HCT116 (cell line): ENCODE measurements at regions not wholly inside any gene's neighbourhood (a gene's known extent, or its start where the extent isn't known, plus 50 kb on each side); places are given as distances from the start of the nearest gene placed in this dataset.

ENCODE experiments used
- ATAC-seq: fragments of 200-7000 bp; cut with Tn5 transposase; 2 replicates; pipeline ENCODE4 v1.9.1; 2020; ENCODE audit warnings: mild to moderate bottlenecking, moderate library complexity
- BruUV-seq: library from RNA; stranded (reverse); fragments of 400-500 nt; replicated peaks from 2 replicates; lab custom pipeline; 2021; lab: Mats Ljungman, UMichigan
- CTCF ChIA-PET: fragments of 300-600 bp; sonication (Branson Sonifier 250); formaldehyde crosslinking; loops from one replicate; lab custom pipeline; 2021; ENCODE audit warnings: antibody characterized with exemption; lab: Charles Lee
- POLR2A ChIA-PET: fragments of 300-600, 350-600 bp; sonication (Branson Sonifier 250); formaldehyde crosslinking; loops from one replicate; lab custom pipeline; 2021; ENCODE audit warnings: antibody characterized with exemption; lab: Charles Lee
- RAD21 ChIA-PET, 2 experiments: fragments of 300-600 bp; sonication (Branson Sonifier 250); formaldehyde crosslinking; loops; one replicate each; lab custom pipeline; 2023; ENCODE audit warnings: low total read pairs in 2 of 2; ENCODE audit not compliant: uncharacterized antibody in 2 of 2, unreplicated experiment in 2 of 2, low non-redundant PET in 1 of 2; lab: Charles Lee
- DNase-seq: peaks from one replicate; pipeline ENCODE4 v3.0.0-alpha.2; 2010; ENCODE audit warnings: low read depth, low spot score
- H2AFZ ChIP-seq: fragments of 200-600 bp; shearing (Covaris generic), sonication (generic); 2 replicates; pipeline ENCODE4 v1.6.1; 2017; ENCODE audit warnings: low read depth, mixed run types, mixed read lengths, antibody characterized with exemption, low read length; ENCODE audit not compliant: poor library complexity, severe bottlenecking
- H3K27ac ChIP-seq: 2 replicates; pipeline ENCODE4 v1.5.1; 2012; ENCODE audit warnings: low read depth, low read length
- H3K27me3 ChIP-seq: fragments of 200-600 bp; sonication (generic); 2 replicates; pipeline ENCODE4 v1.6.1; 2016; ENCODE audit warnings: mixed run types, low read length, mixed read lengths; ENCODE audit not compliant: insufficient read depth
- H3K36me3 ChIP-seq, 2 experiments: fragments of 200-500 bp in 1 of 2; fragments of 200-600 bp in 1 of 2; sonication (Bioruptor generic) in 1 of 2; sonication (generic) in 1 of 2; 2 replicates each; pipeline versions ENCODE4 v1.5.1 to v1.6.1; 2014 to 2016; ENCODE audit warnings: low read length in 2 of 2, inconsistent platforms in 1 of 2, mixed read lengths in 1 of 2, mixed run types in 1 of 2; ENCODE audit not compliant: insufficient read depth in 2 of 2, control insufficient read depth in 1 of 2
- H3K4me1 ChIP-seq, 2 experiments: fragments of 200-600 bp in 1 of 2; sonication (generic) in 1 of 2; 2 replicates each; pipeline versions ENCODE4 v1.5.1 to v1.6.1; 2012 to 2017; ENCODE audit warnings: low read length in 2 of 2, inconsistent platforms in 1 of 2, mild to moderate bottlenecking in 1 of 2, mixed read lengths in 1 of 2, mixed run types in 1 of 2, moderate library complexity in 1 of 2; ENCODE audit not compliant: insufficient read depth in 2 of 2, control insufficient read depth in 1 of 2
- H3K4me2 ChIP-seq: fragments of 200-600 bp; sonication (generic); 2 replicates; pipeline ENCODE4 v1.6.1; 2017; ENCODE audit warnings: mixed run types, low read length, mixed read lengths
- H3K4me3 ChIP-seq, 2 experiments: fragments of 200-600 bp in 1 of 2; sonication (generic) in 1 of 2; replicated peaks in 1 of 2; 2 replicates each; pipeline ENCODE4 v1.5.1; 2011 to 2016; ENCODE audit warnings: low read length in 2 of 2, control low read depth in 1 of 2, low read depth in 1 of 2, mild to moderate bottlenecking in 1 of 2, mixed read lengths in 1 of 2, mixed run types in 1 of 2
- H3K79me2 ChIP-seq: fragments of 200-600 bp; sonication (generic); 2 replicates; pipeline ENCODE4 v1.6.1; 2017; ENCODE audit warnings: mild to moderate bottlenecking, mixed run types, low read length, moderate library complexity, mixed read lengths; ENCODE audit not compliant: insufficient read depth
- H3K9ac ChIP-seq: fragments of 200-600 bp; sonication (generic); 2 replicates; pipeline ENCODE4 v1.6.1; 2016; ENCODE audit warnings: low read length, mixed read lengths
- H3K9me2 ChIP-seq: fragments of 200-600 bp; sonication (generic), shearing (Covaris generic); 2 replicates; pipeline ENCODE4 v1.6.1; 2017; ENCODE audit warnings: mixed run types, mild to moderate bottlenecking, moderate library complexity; ENCODE audit not compliant: insufficient read depth
- H3K9me3 ChIP-seq, 2 experiments: fragments of 200-500 bp in 1 of 2; fragments of 200-600 bp in 1 of 2; sonication (Bioruptor generic) in 1 of 2; sonication (generic) in 1 of 2; 2 replicates each; pipeline ENCODE4 v1.6.1; 2014 to 2017; ENCODE audit warnings: low read length in 2 of 2, mixed read lengths in 2 of 2, inconsistent platforms in 1 of 2, low read depth in 1 of 2, mild to moderate bottlenecking in 1 of 2, mixed run types in 1 of 2, moderate library complexity in 1 of 2; ENCODE audit not compliant: control insufficient read depth in 1 of 2, insufficient read depth in 1 of 2
- H4K20me1 ChIP-seq: fragments of 200-600 bp; sonication (generic), shearing (Covaris generic); 2 replicates; pipeline ENCODE4 v1.6.1; 2017; ENCODE audit warnings: mixed run types, mild to moderate bottlenecking, moderate library complexity; ENCODE audit not compliant: insufficient read depth
- CBX3 ChIP-seq: IDR thresholded peaks from 2 replicates; pipeline ENCODE4 v1.6.1; 2012; ENCODE audit warnings: low read depth
- CEBPB ChIP-seq: IDR thresholded peaks from 2 replicates; pipeline ENCODE4 v1.6.1; 2012; ENCODE audit warnings: low read depth
- ELF1 ChIP-seq: IDR thresholded peaks from 2 replicates; pipeline ENCODE4 v1.6.1; 2012; ENCODE audit warnings: low read depth, borderline replicate concordance
- EZH2phosphoT487 ChIP-seq: fragments of 200-600 bp; IDR thresholded peaks from 2 replicates; pipeline ENCODE4 v1.6.1; 2018; ENCODE audit warnings: antibody characterized with exemption, borderline replicate concordance
- JUND ChIP-seq: IDR thresholded peaks from 2 replicates; pipeline ENCODE4 v1.6.1; 2012
- MAX ChIP-seq: IDR thresholded peaks from 2 replicates; pipeline ENCODE4 v1.6.1; 2012
- POLR2A ChIP-seq: IDR thresholded peaks from 2 replicates; pipeline ENCODE4 v1.7.0; 2011; ENCODE audit warnings: borderline replicate concordance; ENCODE audit not compliant: insufficient read depth, insufficient read length; ENCODE audit errors: extremely low read depth
- POLR2AphosphoS5 ChIP-seq: IDR thresholded peaks from 2 replicates; pipeline ENCODE4 v1.6.1; 2011; ENCODE audit warnings: mild to moderate bottlenecking, low read depth, low read length, moderate library complexity
- RAD21 ChIP-seq: IDR thresholded peaks from 2 replicates; pipeline ENCODE4 v1.6.1; 2012; ENCODE audit warnings: low read depth, mild to moderate bottlenecking
- SP1 ChIP-seq: IDR thresholded peaks from 2 replicates; pipeline ENCODE4 v1.6.1; 2012; ENCODE audit warnings: low read depth
- SRF ChIP-seq: IDR thresholded peaks from 2 replicates; pipeline ENCODE4 v1.6.1; 2012; ENCODE audit warnings: low read depth
- ZBTB33 ChIP-seq: IDR thresholded peaks from 2 replicates; pipeline ENCODE4 v1.6.1; 2011; ENCODE audit warnings: mild to moderate bottlenecking, low read length, moderate library complexity; ENCODE audit not compliant: insufficient replicate concordance; ENCODE audit errors: extremely low read depth
- ZFX ChIP-seq: fragments of 450-650 bp; IDR thresholded peaks from 2 replicates; pipeline ENCODE4 v1.6.1; 2017
- ZNF274 ChIP-seq: fragments of 200-500 bp; sonication (Bioruptor generic); IDR thresholded peaks from 2 replicates; pipeline ENCODE4 v1.6.1; 2014; ENCODE audit warnings: mild to moderate bottlenecking, low read depth, low read length, inconsistent platforms
- intact Hi-C: fragments of 100-400 bp; cut with micrococcal nuclease; formaldehyde crosslinking; loops from 2 replicates; pipeline ENCODE4 v1.10.0; 2022

GRCh38 chr1:72936942-72937341, 654.6 kb upstream of the NEGR1 start:
- no peak for DNase-seq
- Histone ChIP-seq H3K27ac (no peak overlapping the region), H3K9me3 (peaks cover 3 to 5% of the 10 kb centered on the region in 2 experiments; a peak in 2 of 4 replicates), H4K20me1 (no peaks in the 10 kb centered on the region), H3K4me2 (no peak overlapping the region), H3K36me3 (no peaks in the 10 kb centered on the region), H3K79me2 (no peaks in the 10 kb centered on the region), H2AFZ (no peak overlapping the region), H3K9me2 (no peaks in the 10 kb centered on the region), H3K4me3 (no peak overlapping the region), H3K9ac (no peak overlapping the region), H3K4me1 (no peaks in the 10 kb centered on the region), H3K27me3 (no peaks in the 10 kb centered on the region)
- no peak for TF ChIP-seq MAX
- no peak for TF ChIP-seq ELF1
- no peak for TF ChIP-seq JUND
- no peak for TF ChIP-seq POLR2A
- no peak for TF ChIP-seq SP1
- TF ChIP-seq SRF: no peak
- TF ChIP-seq ZFX: no peak
- CTCF ChIA-PET: no interaction called here
- intact Hi-C loops: no loop called here
- POLR2A ChIA-PET: no interaction called here
- no TSS peak for BruUV-seq
- RAD21 ChIA-PET: no interaction called here
- ATAC-seq: no peak

GRCh38 chr1:72936151-72936740, 653.9 kb upstream of the NEGR1 start:
- ATAC-seq: no peak
- POLR2A ChIA-PET: no interaction called here
- Histone ChIP-seq H3K79me2 (no peaks in the 10 kb centered on the region), H3K9ac (no peak overlapping the region), H3K27ac (no peak overlapping the region), H2AFZ (no peak overlapping the region)
- CTCF ChIA-PET: no interaction called here
- BruUV-seq: no TSS peak
- intact Hi-C loops: no loop called here
- TF ChIP-seq POLR2AphosphoS5: no peak
- TF ChIP-seq ZNF274: no peak
- TF ChIP-seq CBX3: no peak
- TF ChIP-seq CEBPB: no peak
- no peak for TF ChIP-seq EZH2phosphoT487
- no peak for TF ChIP-seq RAD21
- TF ChIP-seq ZBTB33: no peak
- TF ChIP-seq MAX: no peak
- TF ChIP-seq, all 23 proteins: peak for 0
- no peak overlapping the region for H3K4me2 ChIP-seq
- no peaks in the 10 kb centered on the region for H3K36me3 ChIP-seq
- no peak for DNase-seq
- RAD21 ChIA-PET: no interaction called here
- no peaks in the 10 kb centered on the region for H3K27me3 ChIP-seq
- H3K4me3 ChIP-seq: no peak overlapping the region
- no peaks in the 10 kb centered on the region for H3K4me1 ChIP-seq
- peaks cover 3 to 8% of the 10 kb centered on the region in 2 experiments; a peak in 2 of 4 replicates for H3K9me3 ChIP-seq
- H3K9me2 ChIP-seq: no peaks in the 10 kb centered on the region
- no peaks in the 10 kb centered on the region for H4K20me1 ChIP-seq
